Non-pigmented ciliary epithelial cell (primary cell): ENCODE measurements at regions not wholly inside any gene's neighbourhood (a gene's known extent, or its start where the extent isn't known, plus 50 kb on each side); places are given as distances from the start of the nearest gene placed in this dataset.

ENCODE experiments used
- DNase-seq: peaks from one replicate; pipeline ENCODE4 v3.0.0-alpha.2; 2010; ENCODE audit warnings: low read depth

- no peak for DNase-seq
Observed at GRCh38 chr7:130998993-130999602, 265.1 kb upstream of the KLF14 start.

GRCh38 chr7:130999926-131000325, 265.9 kb upstream of the KLF14 start:
- DNase-seq = no peak

GRCh38 chr7:131000389-131000788, 266.4 kb upstream of the KLF14 start:
- no peak for DNase-seq

GRCh38 chr7:131000873-131001272, 266.9 kb upstream of the KLF14 start:
- DNase-seq = no peak

GRCh38 chr7:131002600-131002999, 268.6 kb upstream of the KLF14 start:
- DNase-seq = no peak

- DNase-seq = no peak
Observed at GRCh38 chr7:131003634-131004033, 269.6 kb upstream of the KLF14 start.

GRCh38 chr7:131004371-131004770, 270.4 kb upstream of the KLF14 start:
- no peak for DNase-seq

- DNase-seq = no peak
Observed at GRCh38 chr7:131007439-131008330, 273.7 kb upstream of the KLF14 start.

- no peak for DNase-seq
Observed at GRCh38 chr7:131008840-131009711, 275.1 kb upstream of the KLF14 start.

GRCh38 chr7:131010029-131010716, 276.2 kb upstream of the KLF14 start:
- DNase-seq = no peak

- no peak for DNase-seq
Observed at GRCh38 chr7:131010717-131011431, 276.9 kb upstream of the KLF14 start.

GRCh38 chr7:131011432-131011742, 277.4 kb upstream of the KLF14 start:
- no peak for DNase-seq

- DNase-seq = peak; percentile 69
Observed at GRCh38 chr7:131011976-131012375, 278.0 kb upstream of the KLF14 start.

- no peak for DNase-seq
Observed at GRCh38 chr7:131012477-131013031, 278.5 kb upstream of the KLF14 start.

- DNase-seq = no peak
Observed at GRCh38 chr7:131013716-131014115, 279.7 kb upstream of the KLF14 start.

GRCh38 chr7:131014906-131015656, 281.1 kb upstream of the KLF14 start:
- no peak for DNase-seq

GRCh38 chr7:131015657-131015958, 281.6 kb upstream of the KLF14 start:
- no peak for DNase-seq

- no peak for DNase-seq
Observed at GRCh38 chr7:131016230-131016629, 282.2 kb upstream of the KLF14 start.

GRCh38 chr7:131019351-131019750, 285.3 kb upstream of the KLF14 start:
- no peak for DNase-seq

GRCh38 chr7:131020759-131021261, 286.8 kb upstream of the KLF14 start:
- DNase-seq = no peak
